Colonic mucosa (tissue), 4 donors: ENCODE measurements at regions not wholly inside any gene's neighbourhood (a gene's known extent, or its start where the extent isn't known, plus 50 kb on each side); places are given as distances from the start of the nearest gene placed in this dataset.

Experiments used
- DNase-seq: peaks from one replicate; pipeline ENCODE4 v3.0.0-alpha.2; 2020
- H3K27ac ChIP-seq: fragments of 200-600 bp; one replicate; pipeline ENCODE4 v1.8.0; 2021
- H3K27me3 ChIP-seq: fragments of 200-600 bp; one replicate; pipeline ENCODE4 v1.8.0; 2021
- H3K36me3 ChIP-seq: fragments of 200-600 bp; one replicate; pipeline ENCODE4 v1.8.0; 2021
- H3K4me1 ChIP-seq: fragments of 200-600 bp; one replicate; pipeline ENCODE4 v1.8.0; 2021; ENCODE audit warnings: mild to moderate bottlenecking
- H3K4me3 ChIP-seq: fragments of 200-600 bp; one replicate; pipeline ENCODE4 v1.8.0; 2021
- H3K9ac ChIP-seq, 2 donors: one replicate each; pipeline ENCODE4 v1.7.0; 2013; ENCODE audit warnings: control low read depth in 2 of 2, low read depth in 2 of 2, low read length in 2 of 2
- H3K9me3 ChIP-seq: fragments of 200-600 bp; one replicate; pipeline ENCODE4 v1.8.0; 2021
- intact Hi-C: fragments of 100-400 bp; cut with DNase I; formaldehyde crosslinking; loops from one replicate; pipeline ENCODE4 v1.14.1; 2022
- TF ChIP-seq, protein P1 (sequence below): fragments of 200-600 bp; IDR thresholded peaks from one replicate; pipeline ENCODE4 v1.8.0; 2022; ENCODE audit warnings: antibody characterized with exemption, mild to moderate bottlenecking
- donor health status: healthy.
- donor health status: DM: no; HTN: no; CAD: no.
- donor health status: DM: no; HTN: no; CAD: no.

DNA sequence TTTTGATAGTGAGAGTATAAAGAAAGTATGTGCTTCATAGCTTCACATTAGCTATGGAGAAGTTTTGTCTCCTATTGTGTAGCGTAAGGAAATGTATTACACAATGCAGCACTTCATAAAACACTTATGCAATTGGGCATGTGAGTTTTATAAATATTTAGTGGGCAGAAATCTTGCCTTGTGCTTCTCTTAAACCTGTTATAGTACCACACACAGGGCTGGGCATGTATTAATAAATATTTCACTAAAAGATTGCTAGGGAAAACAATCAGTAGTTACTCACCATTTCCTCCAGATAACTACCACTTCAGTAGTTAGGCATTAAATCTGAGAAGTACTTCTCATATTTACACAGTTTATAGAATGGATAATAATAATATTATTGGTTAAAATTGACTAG lies 1080.8 kb upstream of the PIK3C3 start:
- Histone ChIP-seq H3K4me3 (no peak overlapping the region), H3K4me1 (no peaks in the 10 kb centered on the region), H3K27me3 (no peaks in the 10 kb centered on the region), H3K27ac (no peak overlapping the region), H3K9ac (no peak overlapping the region), H3K36me3 (no peaks in the 10 kb centered on the region), H3K9me3 (no peaks in the 10 kb centered on the region)
- TF ChIP-seq, protein P1, sequence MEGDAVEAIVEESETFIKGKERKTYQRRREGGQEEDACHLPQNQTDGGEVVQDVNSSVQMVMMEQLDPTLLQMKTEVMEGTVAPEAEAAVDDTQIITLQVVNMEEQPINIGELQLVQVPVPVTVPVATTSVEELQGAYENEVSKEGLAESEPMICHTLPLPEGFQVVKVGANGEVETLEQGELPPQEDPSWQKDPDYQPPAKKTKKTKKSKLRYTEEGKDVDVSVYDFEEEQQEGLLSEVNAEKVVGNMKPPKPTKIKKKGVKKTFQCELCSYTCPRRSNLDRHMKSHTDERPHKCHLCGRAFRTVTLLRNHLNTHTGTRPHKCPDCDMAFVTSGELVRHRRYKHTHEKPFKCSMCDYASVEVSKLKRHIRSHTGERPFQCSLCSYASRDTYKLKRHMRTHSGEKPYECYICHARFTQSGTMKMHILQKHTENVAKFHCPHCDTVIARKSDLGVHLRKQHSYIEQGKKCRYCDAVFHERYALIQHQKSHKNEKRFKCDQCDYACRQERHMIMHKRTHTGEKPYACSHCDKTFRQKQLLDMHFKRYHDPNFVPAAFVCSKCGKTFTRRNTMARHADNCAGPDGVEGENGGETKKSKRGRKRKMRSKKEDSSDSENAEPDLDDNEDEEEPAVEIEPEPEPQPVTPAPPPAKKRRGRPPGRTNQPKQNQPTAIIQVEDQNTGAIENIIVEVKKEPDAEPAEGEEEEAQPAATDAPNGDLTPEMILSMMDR = no peak
- intact Hi-C loops = no loop called here
- DNase-seq = no peak

- Histone ChIP-seq H3K4me1 (no peaks in the 10 kb centered on the region), H3K27me3 (no peaks in the 10 kb centered on the region), H3K9me3 (no peaks in the 10 kb centered on the region), H3K4me3 (no peak overlapping the region), H3K9ac (no peak overlapping the region), H3K36me3 (no peaks in the 10 kb centered on the region), H3K27ac (no peak overlapping the region)
- TF ChIP-seq, protein P1 = no peak
- DNase-seq = no peak
- intact Hi-C loops = no loop called here
Observed at GRCh38 chr18:40868110-40868858, 1086.8 kb upstream of the PIK3C3 start.

DNA sequence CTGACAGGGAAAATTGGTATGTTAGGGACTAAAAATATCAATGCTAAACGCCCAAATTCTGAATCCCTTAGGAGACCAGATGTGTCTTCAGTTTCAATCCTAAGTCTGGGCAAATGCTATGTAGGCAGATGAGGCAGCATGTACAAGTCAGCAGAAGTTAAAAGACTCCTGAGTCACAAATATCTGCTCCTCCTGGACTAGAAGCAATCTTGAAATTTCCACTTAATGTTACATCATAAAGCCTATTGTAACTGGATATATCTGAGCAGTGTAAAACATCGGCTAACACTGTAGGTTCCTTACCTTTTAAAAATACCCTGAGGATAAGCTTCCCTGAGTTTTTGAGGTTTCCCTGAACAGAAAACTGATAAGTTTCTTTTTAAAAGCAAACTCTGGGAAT lies 1087.6 kb upstream of the PIK3C3 start:
- Histone ChIP-seq H3K4me1 (no peaks in the 10 kb centered on the region), H3K9me3 (no peaks in the 10 kb centered on the region), H3K27me3 (no peaks in the 10 kb centered on the region), H3K4me3 (no peak overlapping the region), H3K9ac (no peak overlapping the region), H3K27ac (no peak overlapping the region), H3K36me3 (no peaks in the 10 kb centered on the region)
- TF ChIP-seq, protein P1 = no peak
- intact Hi-C loops = no loop called here
- DNase-seq = no peak

DNA sequence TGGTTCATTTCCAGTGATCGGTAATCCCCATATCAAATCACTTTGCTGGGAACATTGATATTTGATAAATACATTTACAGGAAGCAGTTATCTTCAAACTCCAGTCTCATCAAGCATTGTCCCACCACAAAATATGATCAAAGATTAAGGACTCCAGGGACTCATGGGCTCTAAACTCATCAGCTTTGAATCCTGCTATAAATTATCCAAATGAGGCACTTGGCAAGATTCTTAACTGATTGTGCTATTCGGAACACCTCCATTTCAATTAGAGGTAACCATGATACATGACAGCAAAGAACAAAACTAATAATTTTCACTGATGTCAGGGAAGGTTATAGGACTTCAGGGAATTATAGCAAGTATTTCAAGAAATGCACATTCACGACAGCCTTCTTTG lies 1088.1 kb upstream of the PIK3C3 start:
- Histone ChIP-seq H3K36me3 (no peaks in the 10 kb centered on the region), H3K9me3 (no peaks in the 10 kb centered on the region), H3K27me3 (no peaks in the 10 kb centered on the region), H3K4me1 (no peaks in the 10 kb centered on the region), H3K4me3 (no peak overlapping the region), H3K27ac (no peak overlapping the region), H3K9ac (no peak overlapping the region)
- intact Hi-C loops = no loop called here
- DNase-seq = no peak
- TF ChIP-seq, protein P1 = no peak

- H3K36me3 ChIP-seq = no peaks in the 10 kb centered on the region
- H3K9ac ChIP-seq = no peak overlapping the region
- no peak overlapping the region for H3K4me3 ChIP-seq
- H3K9me3 ChIP-seq = no peaks in the 10 kb centered on the region
- TF ChIP-seq, protein P1 = no peak
- no peak overlapping the region for H3K27ac ChIP-seq
- DNase-seq = no peak
- no peaks in the 10 kb centered on the region for H3K27me3 ChIP-seq
- no peaks in the 10 kb centered on the region for H3K4me1 ChIP-seq
- intact Hi-C loops = no loop called here
Observed at GRCh38 chr18:40866013-40866645, 1088.9 kb upstream of the PIK3C3 start.
